ENCODE measurements at regions not wholly inside any gene's neighbourhood (a gene's known extent, or its start where the extent isn't known, plus 50 kb on each side); places are given as distances from the start of the nearest gene placed in this dataset.

- Histone ChIP-seq H3K4me1 (ENCODE audit: control insufficient read depth, low read length) (peaks cover 8% of the 10 kb centered on the region), H3K27me3 (ENCODE audit: control insufficient read depth, low read length) (no peaks in the 10 kb centered on the region), H3K9me2 (replicated peaks; ENCODE audit: control insufficient read depth, low read length) (no peaks in the 10 kb centered on the region), H3K36me3 (ENCODE audit: control insufficient read depth, low read length) (no peaks in the 10 kb centered on the region), H4K20me1 (ENCODE audit: control insufficient read depth, insufficient read depth, low read depth, low read length) (no peaks in the 10 kb centered on the region), H3K4me2 (ENCODE audit: low read length) (no peak overlapping the region), H3F3A (ENCODE audit: control insufficient read depth, insufficient read depth) (no peaks in the 10 kb centered on the region), H3K27ac (ENCODE audit: low read depth, low read length) (no peak overlapping the region), H3K9me3 (ENCODE audit: control insufficient read depth, insufficient read depth, low read length) (no peaks in the 10 kb centered on the region), H3K4me3 (ENCODE audit: low read length) (no peak overlapping the region), H3K79me2 (ENCODE audit: control insufficient read depth, low read length) (no peaks in the 10 kb centered on the region)
- TF ChIP-seq EZH2phosphoT487 (IDR thresholded peaks at IDR 0.05; ENCODE audit: borderline replicate concordance, low read length) (no peak), CTCF (IDR thresholded peaks at IDR 0.05; ENCODE audit: low read depth, low read length, poor library complexity, severe bottlenecking) (no peak)
Measured at GRCh38 chr7:73974948-73975926, 52.7 kb upstream of the ELN start.

- H4K20me1 ChIP-seq (ENCODE audit: control insufficient read depth, insufficient read depth, low read depth, low read length): no peaks in the 10 kb centered on the region
- no peak for TF ChIP-seq EZH2phosphoT487 (IDR thresholded peaks at IDR 0.05; ENCODE audit: borderline replicate concordance, low read length)
- no peak for TF ChIP-seq CTCF (IDR thresholded peaks at IDR 0.05; ENCODE audit: low read depth, low read length, poor library complexity, severe bottlenecking)
- no peaks in the 10 kb centered on the region for H3K9me2 ChIP-seq (replicated peaks; ENCODE audit: control insufficient read depth, low read length)
- H3K4me3 ChIP-seq (ENCODE audit: low read length): no peak overlapping the region
- no peak overlapping the region for H3K4me2 ChIP-seq (ENCODE audit: low read length)
- H3K36me3 ChIP-seq (ENCODE audit: control insufficient read depth, low read length): no peaks in the 10 kb centered on the region
- no peaks in the 10 kb centered on the region for H3K9me3 ChIP-seq (ENCODE audit: control insufficient read depth, insufficient read depth, low read length)
- no peaks in the 10 kb centered on the region for H3F3A ChIP-seq (ENCODE audit: control insufficient read depth, insufficient read depth)
- H3K27ac ChIP-seq (ENCODE audit: low read depth, low read length): no peak overlapping the region
- 0 out of 2 replicates have a peak, but pooled peaks cover under 1% of the 10 kb centered on the region for H3K27me3 ChIP-seq (ENCODE audit: control insufficient read depth, low read length)
- H3K4me1 ChIP-seq (ENCODE audit: control insufficient read depth, low read length): peaks cover 8% of the 10 kb centered on the region
- no peaks in the 10 kb centered on the region for H3K79me2 ChIP-seq (ENCODE audit: control insufficient read depth, low read length)
Measured at GRCh38 chr7:73976761-73977618, 51.0 kb upstream of the ELN start.

- TF ChIP-seq EZH2phosphoT487 (IDR thresholded peaks at IDR 0.05; ENCODE audit: borderline replicate concordance, low read length): no peak
- TF ChIP-seq CTCF (IDR thresholded peaks at IDR 0.05; ENCODE audit: low read depth, low read length, poor library complexity, severe bottlenecking): no peak
- Histone ChIP-seq H3K27ac (ENCODE audit: low read depth, low read length) (no peak overlapping the region), H3K4me3 (ENCODE audit: low read length) (no peak overlapping the region)
Measured at GRCh38 chr7:73977619-73978618, 50.1 kb upstream of the ELN start.

More at GRCh38 chr7:73977619-73978618, 50.1 kb upstream of the ELN start:
- Histone ChIP-seq H3K36me3 (ENCODE audit: control insufficient read depth, low read length) (no peaks in the 10 kb centered on the region), H3K4me1 (ENCODE audit: control insufficient read depth, low read length) (peaks cover 13% of the 10 kb centered on the region), H3K9me3 (ENCODE audit: control insufficient read depth, insufficient read depth, low read length) (no peaks in the 10 kb centered on the region), H4K20me1 (ENCODE audit: control insufficient read depth, insufficient read depth, low read depth, low read length) (no peaks in the 10 kb centered on the region), H3K4me2 (ENCODE audit: low read length) (no peak overlapping the region), H3K79me2 (ENCODE audit: control insufficient read depth, low read length) (no peaks in the 10 kb centered on the region), H3K9me2 (replicated peaks; ENCODE audit: control insufficient read depth, low read length) (no peaks in the 10 kb centered on the region), H3F3A (ENCODE audit: control insufficient read depth, insufficient read depth) (no peaks in the 10 kb centered on the region), H3K27me3 (ENCODE audit: control insufficient read depth, low read length) (0 out of 2 replicates have a peak, but pooled peaks cover 4% of the 10 kb centered on the region)
